HepG2 (cell line): ENCODE measurements at regions not wholly inside any gene's neighbourhood (a gene's known extent, or its start where the extent isn't known, plus 50 kb on each side); places are given as distances from the start of the nearest gene placed in this dataset.

Experiments
- CBFB ChIP-seq: sonication (generic); formaldehyde crosslinking; IDR thresholded peaks from 2 replicates; pipeline ENCODE4 v1.4.0; 2020; ENCODE audit warnings: missing genetic modification reagents
- FOSL1 ChIP-seq: sonication (generic); formaldehyde crosslinking; IDR thresholded peaks from 2 replicates; pipeline ENCODE4 v1.9.0; 2021; ENCODE audit warnings: missing genetic modification reagents, borderline replicate concordance
- NBN ChIP-seq: fragments of 450-650 bp; conservative IDR thresholded peaks from 2 replicates; pipeline ENCODE4 v1.6.1; 2017
- ZNF101 ChIP-seq: sonication (generic); formaldehyde crosslinking; IDR thresholded peaks from 2 replicates; pipeline ENCODE4 v1.4.0; 2020; ENCODE audit warnings: mild to moderate bottlenecking, low read depth, missing genetic modification reagents, borderline replicate concordance

DNA sequence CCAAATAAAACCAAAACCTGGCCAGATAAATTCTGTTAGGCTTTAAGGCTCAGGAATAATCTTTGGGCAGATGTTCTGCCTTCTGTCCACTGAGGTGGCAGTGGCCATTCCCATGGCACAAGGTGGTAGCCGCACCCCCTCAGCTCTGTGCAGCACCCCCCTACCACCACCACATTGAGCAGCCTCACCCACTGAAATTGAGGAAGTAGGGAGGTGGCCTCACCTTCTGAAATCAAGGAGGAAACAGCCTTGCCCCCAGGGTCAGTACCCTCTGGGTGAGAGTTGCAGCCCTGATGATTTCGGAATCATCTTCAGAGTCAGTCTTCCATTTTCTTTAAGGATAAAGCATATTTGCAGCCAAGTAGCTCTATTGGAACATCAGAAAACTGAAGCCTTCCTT is 204.8 kb upstream of the PIK3R1 start:
- TF ChIP-seq NBN (no peak), FOSL1 (no peak), ZNF101 (CRISPR knock-in tag) (no peak), CBFB (CRISPR knock-in tag) (no peak)
